Hepatocyte (in vitro differentiated cells): ENCODE measurements at regions not wholly inside any gene's neighbourhood (a gene's known extent, or its start where the extent isn't known, plus 50 kb on each side); places are given as distances from the start of the nearest gene placed in this dataset.

Source experiments
- EZH2 ChIP-seq: fragments of 200-600 bp; sonication (generic); IDR thresholded peaks from 2 replicates; pipeline ENCODE4 v1.6.1; 2016; ENCODE audit warnings: antibody characterized with exemption, mild to moderate bottlenecking, borderline replicate concordance
- TF ChIP-seq, protein P1 (sequence below): fragments of 200-600 bp; sonication (generic); IDR thresholded peaks from 2 replicates; pipeline ENCODE4 v1.5.1; 2016; ENCODE audit warnings: antibody characterized with exemption, mild to moderate bottlenecking; ENCODE audit not compliant: poor library complexity

- TF ChIP-seq, protein P1, sequence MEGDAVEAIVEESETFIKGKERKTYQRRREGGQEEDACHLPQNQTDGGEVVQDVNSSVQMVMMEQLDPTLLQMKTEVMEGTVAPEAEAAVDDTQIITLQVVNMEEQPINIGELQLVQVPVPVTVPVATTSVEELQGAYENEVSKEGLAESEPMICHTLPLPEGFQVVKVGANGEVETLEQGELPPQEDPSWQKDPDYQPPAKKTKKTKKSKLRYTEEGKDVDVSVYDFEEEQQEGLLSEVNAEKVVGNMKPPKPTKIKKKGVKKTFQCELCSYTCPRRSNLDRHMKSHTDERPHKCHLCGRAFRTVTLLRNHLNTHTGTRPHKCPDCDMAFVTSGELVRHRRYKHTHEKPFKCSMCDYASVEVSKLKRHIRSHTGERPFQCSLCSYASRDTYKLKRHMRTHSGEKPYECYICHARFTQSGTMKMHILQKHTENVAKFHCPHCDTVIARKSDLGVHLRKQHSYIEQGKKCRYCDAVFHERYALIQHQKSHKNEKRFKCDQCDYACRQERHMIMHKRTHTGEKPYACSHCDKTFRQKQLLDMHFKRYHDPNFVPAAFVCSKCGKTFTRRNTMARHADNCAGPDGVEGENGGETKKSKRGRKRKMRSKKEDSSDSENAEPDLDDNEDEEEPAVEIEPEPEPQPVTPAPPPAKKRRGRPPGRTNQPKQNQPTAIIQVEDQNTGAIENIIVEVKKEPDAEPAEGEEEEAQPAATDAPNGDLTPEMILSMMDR = peak; percentile 15
- no peak for TF ChIP-seq EZH2
Measured at GRCh38 chr2:181738563-181738962, 58.2 kb upstream of the NEUROD1 start.
